GM12891 (cell line): ENCODE measurements at regions not wholly inside any gene's neighbourhood (a gene's known extent, or its start where the extent isn't known, plus 50 kb on each side); places are given as distances from the start of the nearest gene placed in this dataset.

Experiments
- PAX5 ChIP-seq: IDR thresholded peaks from 2 replicates; pipeline ENCODE4 v1.6.1; 2011; ENCODE audit warnings: low read length, moderate library complexity, mild to moderate bottlenecking; ENCODE audit not compliant: insufficient read depth, severe bottlenecking
- POLR2A ChIP-seq: IDR thresholded peaks from 2 replicates; pipeline ENCODE4 v1.6.1; 2011; ENCODE audit warnings: low read depth, low read length, control low read depth
- POLR2AphosphoS5 ChIP-seq: IDR thresholded peaks from 2 replicates; pipeline ENCODE4 v1.6.1; 2011; ENCODE audit warnings: low read depth, low read length, control low read depth
- TAF1 ChIP-seq: IDR thresholded peaks from 2 replicates; pipeline ENCODE4 v1.6.1; 2011; ENCODE audit warnings: low read depth, low read length, control low read depth

- no peak for TF ChIP-seq POLR2AphosphoS5
- TF ChIP-seq POLR2A = no peak
- TF ChIP-seq TAF1 = no peak
- no peak for TF ChIP-seq PAX5
Observed at GRCh38 chr10:89073719-89074118, 83.1 kb downstream of the FAS start.
